GM18520 (cell line): ENCODE measurements at regions not wholly inside any gene's neighbourhood (a gene's known extent, or its start where the extent isn't known, plus 50 kb on each side); places are given as distances from the start of the nearest gene placed in this dataset.

Source experiments
- ATAC-seq: cut with Tn5 transposase; IDR thresholded peaks from one replicate; pipeline ENCODE4 v1.9.1; 2021; ENCODE audit not compliant: unreplicated experiment

DNA sequence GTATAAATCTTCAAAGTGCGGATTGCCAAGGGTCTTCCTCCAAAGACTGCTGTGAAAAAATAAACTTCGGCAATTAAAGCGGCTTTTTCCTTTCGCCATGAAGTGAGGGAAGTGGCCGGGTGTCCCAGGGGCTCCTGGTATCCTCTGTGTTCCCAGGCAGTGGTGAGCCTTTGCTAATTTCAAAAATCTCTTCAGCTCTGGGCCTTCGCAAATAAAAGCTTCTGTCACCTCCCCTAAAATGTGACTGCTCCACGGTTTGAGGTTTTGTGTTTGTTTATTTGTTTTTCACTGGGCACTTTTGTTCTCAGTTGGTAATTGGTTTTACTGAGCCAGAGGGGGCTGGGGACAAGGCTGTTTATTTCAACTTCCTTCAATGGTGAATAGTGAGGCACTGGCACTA is 270.1 kb upstream of the POU3F3 start:
- no peak for ATAC-seq

- no peak for ATAC-seq
These were observed 269.5 kb upstream of the POU3F3 start for GRCh38 chr2:104584393-104584792.

DNA sequence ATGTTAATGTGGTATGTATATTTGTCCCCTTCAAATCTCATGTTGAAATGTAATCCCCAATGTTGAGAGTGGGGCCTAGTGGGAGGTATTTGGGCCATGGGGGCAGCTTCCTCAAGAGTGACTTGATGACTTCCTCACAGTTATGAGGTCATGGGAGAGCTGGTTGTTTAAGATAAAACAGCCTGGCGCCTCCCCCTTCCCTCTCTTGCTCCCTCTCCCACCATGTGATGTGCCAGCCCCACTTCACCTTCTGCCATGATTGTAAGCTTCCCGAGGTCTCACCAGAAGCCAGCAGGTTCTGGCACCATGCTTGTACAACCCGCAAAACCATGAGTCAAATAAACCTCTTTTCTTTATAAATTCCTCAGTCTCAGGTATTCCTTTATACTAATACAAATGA is 258.3 kb upstream of the POU3F3 start:
- no peak for ATAC-seq

- no peak for ATAC-seq
These were observed 256.0 kb upstream of the POU3F3 start for GRCh38 chr2:104597942-104598341.

- no peak for ATAC-seq
These were observed 255.3 kb upstream of the POU3F3 start for GRCh38 chr2:104598636-104599035.

GRCh38 chr2:104599787-104600510 is 254.0 kb upstream of the POU3F3 start:
- ATAC-seq = no peak

DNA sequence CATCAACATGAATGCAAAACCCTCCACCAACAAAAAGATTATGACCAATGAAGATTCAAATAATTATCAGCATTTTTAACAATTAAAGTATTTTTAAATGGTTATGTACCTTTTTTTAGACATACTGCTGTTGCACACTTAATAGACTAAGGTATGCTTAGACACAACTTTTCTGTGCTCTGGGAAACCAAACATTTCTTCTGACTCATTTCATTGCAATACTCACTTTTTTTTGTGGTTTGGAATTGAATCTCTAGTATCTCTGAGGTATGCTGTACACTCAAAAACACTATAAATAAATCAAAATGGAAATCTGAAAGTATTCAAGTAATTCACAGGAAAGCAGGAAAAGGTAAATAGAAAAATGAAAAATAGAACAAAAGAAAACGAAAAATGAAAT is 247.9 kb upstream of the POU3F3 start:
- no peak for ATAC-seq

DNA sequence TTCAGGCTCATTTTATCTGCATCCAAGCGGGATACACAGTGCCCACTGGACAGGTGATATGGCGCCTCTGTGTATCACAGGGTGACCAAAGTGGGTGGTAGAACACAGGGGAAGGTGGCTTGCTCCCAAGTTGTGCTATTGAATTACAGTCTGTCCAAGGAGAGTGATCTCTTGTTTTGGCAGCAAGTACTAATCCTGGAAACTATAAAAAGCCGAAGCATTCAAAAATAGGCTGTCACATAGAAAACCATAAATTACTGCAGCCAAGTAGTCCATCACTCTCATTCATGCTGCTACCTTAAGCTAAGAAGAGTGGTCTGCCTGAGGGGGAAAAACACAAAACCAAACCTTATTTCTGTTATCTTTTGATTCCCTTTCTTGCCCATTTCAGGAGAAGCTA is 237.1 kb upstream of the POU3F3 start:
- ATAC-seq = no peak

DNA sequence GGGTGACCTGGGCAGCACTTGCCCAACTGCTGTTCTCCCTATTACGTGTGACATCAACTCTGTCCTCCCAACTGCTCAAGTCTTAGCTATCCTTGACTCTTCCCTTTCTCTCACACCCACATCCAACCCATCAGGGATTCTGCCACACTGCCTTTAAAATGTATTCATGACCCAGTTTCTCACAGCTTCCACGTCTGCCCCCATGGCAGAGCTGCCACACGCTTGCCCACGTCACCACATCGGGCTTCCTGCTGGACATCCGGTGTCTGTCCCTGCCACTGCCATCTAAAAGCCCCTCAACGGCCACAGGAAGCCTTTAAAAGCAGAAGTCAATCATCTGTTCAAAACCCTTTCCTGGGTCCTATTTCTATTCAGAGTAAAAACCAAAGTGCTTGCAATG is 233.1 kb upstream of the POU3F3 start:
- ATAC-seq = no peak

DNA sequence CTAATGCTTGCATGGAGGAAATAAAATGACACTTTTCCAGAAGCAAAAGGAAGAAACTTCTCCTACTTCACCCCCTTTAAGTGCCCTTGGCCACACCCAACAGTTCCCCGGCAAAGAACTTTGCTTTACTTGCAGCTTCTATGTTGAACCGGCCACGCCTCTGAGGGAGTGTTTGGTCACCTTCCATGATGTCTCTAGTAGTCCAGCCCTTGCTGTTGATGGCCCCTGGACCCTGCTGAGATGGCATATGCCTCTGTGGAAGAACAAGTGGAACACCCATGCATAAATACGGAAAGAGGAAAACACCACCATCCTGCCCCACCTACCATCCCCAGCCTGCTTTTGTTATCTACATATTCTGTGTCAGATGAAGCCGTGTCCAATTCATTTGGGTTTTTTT is 218.3 kb upstream of the POU3F3 start:
- no peak for ATAC-seq

GRCh38 chr2:104638190-104638858 is 215.6 kb upstream of the POU3F3 start:
- ATAC-seq = no peak

GRCh38 chr2:104638859-104639202 is 215.1 kb upstream of the POU3F3 start:
- no peak for ATAC-seq

- no peak for ATAC-seq
These were observed 212.1 kb upstream of the POU3F3 start for GRCh38 chr2:104641786-104642185.

- ATAC-seq = no peak
These were observed 205.5 kb upstream of the POU3F3 start for GRCh38 chr2:104648376-104648775.

- no peak for ATAC-seq
These were observed 204.0 kb upstream of the POU3F3 start for GRCh38 chr2:104649866-104650265.

- ATAC-seq = no peak
These were observed 203.4 kb upstream of the POU3F3 start for GRCh38 chr2:104650405-104650996.

GRCh38 chr2:104654811-104655210 is 199.1 kb upstream of the POU3F3 start:
- ATAC-seq = no peak

DNA sequence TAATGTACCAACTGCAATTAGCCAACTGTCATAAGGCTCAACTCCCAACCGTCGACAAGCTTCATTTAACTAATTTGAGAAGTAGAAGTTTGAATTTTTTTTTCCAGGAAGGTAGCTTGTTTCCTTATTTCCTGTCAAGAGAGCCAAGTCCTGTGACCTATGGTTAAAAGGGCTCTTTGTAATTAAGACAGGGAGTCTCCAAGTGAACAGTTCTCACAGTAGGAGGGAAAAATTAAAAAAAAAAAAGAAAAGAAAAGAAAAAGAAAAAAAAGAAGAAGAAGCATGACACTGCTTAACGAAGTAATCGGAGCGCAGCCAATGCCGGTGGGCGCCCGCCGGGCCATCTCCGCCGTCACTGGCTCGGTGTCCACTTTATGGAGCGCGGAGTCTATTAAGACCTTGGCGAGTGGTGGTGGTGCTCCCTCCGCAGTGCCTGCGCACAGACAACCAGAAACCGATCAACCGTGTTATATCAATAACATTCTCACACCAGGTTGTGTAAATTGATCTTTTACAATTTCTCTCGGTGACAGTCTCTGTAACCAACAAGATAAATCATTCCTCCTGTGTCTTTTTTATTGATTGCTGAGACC is 197.2 kb upstream of the POU3F3 start:
- ATAC-seq = no peak

DNA sequence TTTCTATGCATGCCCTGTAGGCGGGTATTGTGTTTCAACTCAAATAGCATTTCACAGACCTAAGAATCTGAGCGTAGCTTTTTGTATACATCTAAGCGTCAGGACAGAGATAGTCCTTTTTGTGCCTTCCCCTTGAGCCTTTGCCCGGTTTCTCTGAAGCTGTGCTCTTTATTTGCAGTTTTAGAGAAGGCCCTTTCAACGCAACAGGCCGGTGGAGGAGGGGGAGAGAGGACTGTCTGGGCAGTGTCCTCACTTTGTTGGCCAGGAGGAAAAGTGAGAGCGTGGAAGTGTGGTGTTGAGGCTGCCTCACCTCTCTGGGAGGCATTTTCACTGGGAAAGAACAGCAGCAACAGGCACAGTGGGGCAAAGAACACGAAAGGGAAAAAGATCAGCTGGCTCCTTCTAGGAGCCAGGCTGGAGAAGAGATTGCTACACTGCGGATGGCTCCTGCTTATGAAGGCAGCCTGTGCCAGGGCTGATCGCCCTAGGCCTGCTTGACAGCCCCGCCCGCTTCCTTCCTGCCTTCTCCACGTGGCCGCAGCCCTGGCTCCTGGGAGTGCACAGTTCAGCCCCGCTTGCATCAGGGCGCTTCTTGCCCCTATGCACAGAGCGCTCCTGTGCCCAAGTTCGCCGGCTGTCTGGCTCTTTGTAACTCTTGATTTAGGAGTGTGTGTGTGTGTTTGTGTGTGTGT is 195.6 kb upstream of the POU3F3 start:
- no peak for ATAC-seq

DNA sequence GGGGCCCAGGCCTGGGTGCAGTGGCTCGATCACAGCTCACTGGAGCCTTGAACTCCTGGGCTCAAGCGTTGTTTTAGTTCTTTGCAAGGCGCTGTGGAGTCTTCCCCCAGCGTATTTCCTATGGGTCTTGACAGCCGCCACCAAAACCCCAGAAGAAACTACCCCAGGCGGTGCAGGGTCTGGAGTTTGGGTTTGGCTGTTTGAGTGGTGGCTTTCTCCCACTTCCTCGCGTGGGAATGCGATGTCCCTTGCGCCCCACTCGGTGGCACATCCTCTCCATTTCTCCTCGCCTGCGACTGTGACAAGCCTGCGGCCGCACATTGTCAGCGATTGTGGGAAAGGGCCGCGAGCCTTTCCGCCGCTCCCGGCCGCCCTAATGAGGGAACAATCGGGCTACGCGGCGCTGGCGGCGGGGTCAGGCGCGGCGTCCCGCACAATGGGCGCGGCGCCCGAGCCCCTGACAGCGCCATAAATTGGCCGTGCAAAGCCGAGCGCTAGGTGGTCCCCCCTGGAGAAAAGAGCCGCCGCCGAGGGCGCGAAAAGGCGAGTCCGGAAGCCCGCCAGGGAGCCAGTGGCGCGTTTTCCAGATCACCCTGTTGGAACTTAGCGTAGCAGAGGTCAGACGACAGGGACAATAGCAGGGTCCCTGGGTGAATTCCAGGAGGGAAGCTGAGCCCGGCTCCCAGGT is 194.9 kb upstream of the POU3F3 start:
- no peak for ATAC-seq

- ATAC-seq = no peak
These were observed 192.9 kb upstream of the POU3F3 start for GRCh38 chr2:104660991-104661390.
